H1 (cell line): ENCODE measurements at regions not wholly inside any gene's neighbourhood (a gene's known extent, or its start where the extent isn't known, plus 50 kb on each side); places are given as distances from the start of the nearest gene placed in this dataset.

Experiments
- CTCF ChIA-PET: fragments of 300-600 bp; sonication (Branson Sonifier 250); formaldehyde crosslinking; loops from one replicate; lab custom pipeline; 2021; ENCODE audit not compliant: partially characterized antibody; lab: Charles Lee
- POLR2A ChIA-PET: fragments of 300-600 bp; sonication (Branson Sonifier 250); formaldehyde crosslinking; loops from one replicate; lab custom pipeline; 2021; ENCODE audit warnings: inconsistent platforms; ENCODE audit not compliant: partially characterized antibody; lab: Charles Lee
- DNase-seq, 2 experiments: peaks; one replicate each; pipeline versions ENCODE4 v3.0.0 to v3.0.0-alpha.2; 2010 to 2022; ENCODE audit warnings: low spot score in 2 of 2, low read depth in 1 of 2, mixed read lengths in 1 of 2
- FAIRE-seq: peaks from 2 replicates; lab custom pipeline; 2011; peaks lifted over from hg19 to GRCh38; lab: Jason Lieb, UNC
- H2AFZ ChIP-seq: 2 replicates; pipeline ENCODE4 v1.8.1; 2012; ENCODE audit warnings: low read length, inconsistent platforms
- H2AK5ac ChIP-seq: 2 replicates; pipeline ENCODE4 v1.6.1; 2013; ENCODE audit warnings: low read depth, low read length
- H2BK120ac ChIP-seq: replicated peaks from 2 replicates; pipeline ENCODE3; 2013; ENCODE audit warnings: low read depth, low read length, inconsistent platforms
- H2BK12ac ChIP-seq: 2 replicates; pipeline ENCODE4 v1.6.1; 2013; ENCODE audit warnings: low read depth, low read length
- H2BK15ac ChIP-seq: 2 replicates; pipeline ENCODE4 v1.6.1; 2013; ENCODE audit warnings: low read length
- H2BK20ac ChIP-seq: 2 replicates; pipeline ENCODE4 v1.6.1; 2013; ENCODE audit warnings: low read length
- H2BK5ac ChIP-seq: 2 replicates; pipeline ENCODE4 v1.6.1; 2013; ENCODE audit warnings: low read depth, low read length
- H3K14ac ChIP-seq: 2 replicates; pipeline ENCODE4 v1.6.1; 2013; ENCODE audit warnings: inconsistent platforms; ENCODE audit not compliant: insufficient read length
- H3K18ac ChIP-seq: 2 replicates; pipeline ENCODE4 v1.6.1; 2013; ENCODE audit warnings: low read length; ENCODE audit errors: extremely low read depth
- H3K23ac ChIP-seq: 2 replicates; pipeline ENCODE4 v1.6.1; 2013; ENCODE audit warnings: inconsistent platforms; ENCODE audit not compliant: insufficient read length
- H3K23me2 ChIP-seq: 2 replicates; pipeline ENCODE4 v1.6.1; 2013; ENCODE audit warnings: low read depth, low read length
- H3K27ac ChIP-seq: 2 replicates; pipeline ENCODE4 v1.6.1; 2011; ENCODE audit warnings: low read depth, low read length, inconsistent platforms
- H3K27me3 ChIP-seq, 4 experiments: replicated peaks in 1 of 4; 1 replicate in 1 of 4; 2 replicates in 3 of 4; pipeline versions ENCODE4 v1.6.1 to v1.8.1; 2011 to 2013; ENCODE audit warnings: low read length in 3 of 4, mild to moderate bottlenecking in 3 of 4, inconsistent platforms in 2 of 4, mixed read lengths in 2 of 4, moderate library complexity in 1 of 4; ENCODE audit not compliant: control insufficient read depth in 3 of 4, insufficient read depth in 3 of 4; ENCODE audit errors: extremely low read depth in 1 of 4
- H3K36me3 ChIP-seq, 4 experiments: 2 replicates each; pipeline versions ENCODE4 v1.6.1 to v1.8.1; 2011 to 2013; ENCODE audit warnings: mild to moderate bottlenecking in 4 of 4, low read length in 3 of 4, moderate library complexity in 2 of 4, control low read depth in 1 of 4, inconsistent platforms in 1 of 4; ENCODE audit not compliant: insufficient read depth in 4 of 4, control insufficient read depth in 2 of 4
- H3K4ac ChIP-seq: replicated peaks from 2 replicates; pipeline ENCODE3; 2013; ENCODE audit warnings: low read length, low read depth, mixed read lengths, inconsistent platforms; ENCODE audit not compliant: insufficient read length
- H3K4me1 ChIP-seq, 4 experiments: replicated peaks in 1 of 4; 1 replicate in 1 of 4; 2 replicates in 3 of 4; pipeline versions ENCODE4 v1.6.1 to v1.8.1; 2011 to 2013; ENCODE audit warnings: low read length in 3 of 4, inconsistent platforms in 2 of 4, mixed read lengths in 1 of 4; ENCODE audit not compliant: insufficient read depth in 4 of 4, control insufficient read depth in 3 of 4
- H3K4me2 ChIP-seq, 2 experiments: 2 replicates each; pipeline versions ENCODE4 v1.6.1 to v1.8.1; 2011 to 2013; ENCODE audit warnings: low read depth in 2 of 2, low read length in 2 of 2, control low read depth in 1 of 2, inconsistent platforms in 1 of 2, mild to moderate bottlenecking in 1 of 2; ENCODE audit not compliant: insufficient read depth in 1 of 2
- H3K4me3 ChIP-seq, 4 experiments: fragments of 200-600, 300-600 bp in 1 of 4; sonication (generic), shearing (Covaris generic), sonication (Bioruptor Twin) in 1 of 4; 2 replicates each; pipeline versions ENCODE4 v1.5.1 to v1.8.1; 2011 to 2016; ENCODE audit warnings: low read length in 4 of 4, low read depth in 3 of 4, control low read depth in 2 of 4, inconsistent platforms in 2 of 4, mild to moderate bottlenecking in 2 of 4, mixed read lengths in 1 of 4, moderate library complexity in 1 of 4; ENCODE audit not compliant: insufficient read depth in 2 of 4; ENCODE audit errors: extremely low read depth in 1 of 4
- H3K56ac ChIP-seq: replicated peaks from 2 replicates; pipeline ENCODE3; 2013; ENCODE audit warnings: low read depth, mild to moderate bottlenecking, mixed read lengths, low read length, inconsistent platforms; ENCODE audit not compliant: insufficient read length
- H3K79me1 ChIP-seq: 2 replicates; pipeline ENCODE4 v1.6.1; 2013; ENCODE audit warnings: low read depth, low read length, control low read depth
- H3K79me2 ChIP-seq, 2 experiments: 2 replicates each; pipeline versions ENCODE4 v1.6.1 to v1.8.1; 2012 to 2013; ENCODE audit warnings: low read length in 2 of 2, mild to moderate bottlenecking in 2 of 2, inconsistent platforms in 1 of 2; ENCODE audit not compliant: insufficient read depth in 2 of 2, control insufficient read depth in 1 of 2
- H3K9ac ChIP-seq, 4 experiments: replicated peaks in 1 of 4; 1 replicate in 1 of 4; 2 replicates in 3 of 4; pipeline versions ENCODE4 v1.6.1 to v1.8.1; 2011 to 2013; ENCODE audit warnings: low read depth in 3 of 4, low read length in 3 of 4, control low read depth in 2 of 4, mild to moderate bottlenecking in 2 of 4, moderate library complexity in 2 of 4, inconsistent platforms in 1 of 4; ENCODE audit errors: extremely low read depth in 1 of 4
- H3K9me3 ChIP-seq, 2 experiments: 2 replicates each; pipeline versions ENCODE4 v1.6.1 to v1.8.1; 2012 to 2013; ENCODE audit warnings: mild to moderate bottlenecking in 2 of 2, moderate library complexity in 2 of 2, control low read depth in 1 of 2, inconsistent platforms in 1 of 2, low read depth in 1 of 2, low read length in 1 of 2, mixed read lengths in 1 of 2; ENCODE audit not compliant: insufficient read depth in 2 of 2
- H4K20me1 ChIP-seq, 2 experiments: replicated peaks in 1 of 2; 2 replicates each; pipeline versions ENCODE3 to v1.8.1; 2011 to 2013; ENCODE audit warnings: inconsistent platforms in 2 of 2, low read length in 2 of 2, mild to moderate bottlenecking in 1 of 2; ENCODE audit not compliant: insufficient read depth in 2 of 2, control insufficient read depth in 1 of 2
- H4K5ac ChIP-seq: 2 replicates; pipeline ENCODE4 v1.6.1; 2013; ENCODE audit warnings: low read length, low read depth, mixed read lengths, inconsistent platforms; ENCODE audit not compliant: insufficient read length
- H4K8ac ChIP-seq: 2 replicates; pipeline ENCODE4 v1.8.0; 2013; ENCODE audit warnings: mild to moderate bottlenecking, moderate library complexity, low read length, inconsistent platforms; ENCODE audit not compliant: insufficient read depth; ENCODE audit errors: extremely low read depth
- H4K91ac ChIP-seq: replicated peaks from 2 replicates; pipeline ENCODE3; 2013; ENCODE audit warnings: low read length, mixed read lengths, inconsistent platforms; ENCODE audit not compliant: insufficient read length
- CHD2 ChIP-seq: IDR thresholded peaks from 2 replicates; pipeline ENCODE4 v1.6.1; 2012; ENCODE audit warnings: low read length, improper control_type of control experiment
- GTF2F1 ChIP-seq: IDR thresholded peaks from 2 replicates; pipeline ENCODE4 v1.6.1; 2012; ENCODE audit warnings: low read depth, low read length, improper control_type of control experiment, borderline replicate concordance
- JUN ChIP-seq: IDR thresholded peaks from 2 replicates; pipeline ENCODE4 v1.6.1; 2011; ENCODE audit warnings: low read depth, mild to moderate bottlenecking, improper control_type of control experiment, low read length
- NRF1 ChIP-seq: IDR thresholded peaks from 2 replicates; pipeline ENCODE4 v1.6.1; 2011; ENCODE audit warnings: mild to moderate bottlenecking, low read depth, low read length, improper control_type of control experiment
- SP2 ChIP-seq: IDR thresholded peaks from 2 replicates; pipeline ENCODE4 v1.6.1; 2012; ENCODE audit warnings: mild to moderate bottlenecking, low read length, inconsistent platforms
- TAF7 ChIP-seq: optimal IDR thresholded peaks from 2 replicates; pipeline ENCODE3; 2011; ENCODE audit warnings: low read depth, mild to moderate bottlenecking, inconsistent platforms, low read length, moderate library complexity, borderline replicate concordance
- WGBS, 2 experiments: shearing (Covaris generic) in 1 of 2; methylation state at CpG; one replicate each; pipeline versions ENCODE4 v1.1.6 to v1.1.7; 2013 to 2015; ENCODE audit warnings: low lambda C conversion rate in 2 of 2, mixed read lengths in 2 of 2, inconsistent platforms in 1 of 2, low coverage in 1 of 2, missing lambda C conversion rate in 1 of 2; ENCODE audit not compliant: insufficient replicate concordance in 2 of 2, insufficient coverage in 1 of 2, insufficient read length in 1 of 2; ENCODE audit errors: extremely low coverage in 1 of 2, missing lambda C conversion rate in 1 of 2; 5-methylcytosine and 5-hydroxymethylcytosine counted together

GRCh38 chr11:110977661-110978060 is 265.4 kb upstream of the ARHGAP20 start:
- Histone ChIP-seq H3K36me3 (no peaks in the 10 kb centered on the region), H3K23ac (no peak overlapping the region), H4K20me1 (no peaks in the 10 kb centered on the region), H3K18ac (no peak overlapping the region), H3K27me3 (no peaks in the 10 kb centered on the region), H2BK15ac (no peak overlapping the region), H3K4me1 (no peaks in the 10 kb centered on the region), H3K56ac (no peak overlapping the region), H2AFZ (no peak overlapping the region), H2BK20ac (no peak overlapping the region), H4K91ac (no peak overlapping the region), H3K79me2 (no peaks in the 10 kb centered on the region), H3K79me1 (no peaks in the 10 kb centered on the region), H2BK120ac (no peak overlapping the region), H3K4me2 (no peak overlapping the region), H4K5ac (no peak overlapping the region), H2AK5ac (no peak overlapping the region), H3K23me2 (no peaks in the 10 kb centered on the region), H3K9ac (no peak overlapping the region), H2BK12ac (no peak overlapping the region), H3K27ac (no peak overlapping the region), H3K4ac (no peak overlapping the region), H3K4me3 (no peak overlapping the region), H4K8ac (no peak overlapping the region), H2BK5ac (no peak overlapping the region), H3K14ac (no peak overlapping the region), H3K9me3 (no peaks in the 10 kb centered on the region)
- DNase-seq (no peak), FAIRE-seq (no peak)
- CTCF ChIA-PET: no interaction called here
- WGBS, 2 experiments: 93% methylated on average over 1 of the region's 1 CpG; no CpG with 5 or more reads in 1 of the 2 experiments
- POLR2A ChIA-PET: no interaction called here
- TF ChIP-seq GTF2F1 (no peak), CHD2 (no peak), SP2 (no peak), TAF7 (no peak), JUN (no peak), NRF1 (no peak)
